ENCODE measurements at regions not wholly inside any gene's neighbourhood (a gene's known extent, or its start where the extent isn't known, plus 50 kb on each side); places are given as distances from the start of the nearest gene placed in this dataset.

GRCh38 chr7:113452245-113452644, 333.9 kb upstream of the SMIM30 start:
- no peak for DNase-seq

- no peak for DNase-seq
Observed at GRCh38 chr7:113446791-113447190, 328.4 kb upstream of the SMIM30 start.

DNA sequence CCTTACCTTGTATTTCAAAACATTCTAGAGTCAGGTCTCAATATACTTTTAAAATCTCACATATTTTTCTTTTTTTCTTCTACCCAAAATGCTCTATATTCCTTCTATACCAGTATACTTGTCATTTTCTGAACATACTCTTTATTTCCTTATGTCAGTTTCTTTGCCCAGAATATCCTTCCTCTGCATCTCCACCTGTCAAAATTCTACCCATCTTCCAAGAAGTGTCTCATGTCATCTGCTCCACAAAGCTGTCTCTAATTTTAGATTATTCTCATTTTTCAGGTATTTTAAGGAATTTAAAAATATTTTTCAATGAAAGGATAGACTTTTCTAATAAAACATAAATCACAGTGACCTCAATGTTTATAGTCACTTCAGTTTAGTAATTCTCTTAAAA, 328.0 kb upstream of the SMIM30 start:
- DNase-seq: no peak

DNA sequence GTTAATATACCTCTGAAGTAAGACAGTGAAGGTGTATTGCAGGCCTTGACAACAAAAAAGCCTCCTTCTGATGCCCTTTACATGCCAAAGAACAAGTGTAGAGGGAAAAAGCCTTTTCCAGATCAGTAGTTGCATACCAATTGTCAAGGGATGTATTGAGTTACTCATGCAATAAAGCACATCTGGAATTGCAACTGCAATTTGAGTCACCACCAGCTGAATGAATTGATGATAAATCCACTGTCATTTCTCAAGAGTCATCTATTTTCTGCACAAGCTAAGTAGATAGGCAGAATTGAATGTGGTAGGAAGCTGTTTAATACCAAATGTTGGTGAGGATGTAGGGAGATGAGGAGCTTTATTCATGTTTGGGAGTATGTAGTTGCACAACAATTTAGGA, 325.9 kb upstream of the SMIM30 start:
- DNase-seq: no peak

DNA sequence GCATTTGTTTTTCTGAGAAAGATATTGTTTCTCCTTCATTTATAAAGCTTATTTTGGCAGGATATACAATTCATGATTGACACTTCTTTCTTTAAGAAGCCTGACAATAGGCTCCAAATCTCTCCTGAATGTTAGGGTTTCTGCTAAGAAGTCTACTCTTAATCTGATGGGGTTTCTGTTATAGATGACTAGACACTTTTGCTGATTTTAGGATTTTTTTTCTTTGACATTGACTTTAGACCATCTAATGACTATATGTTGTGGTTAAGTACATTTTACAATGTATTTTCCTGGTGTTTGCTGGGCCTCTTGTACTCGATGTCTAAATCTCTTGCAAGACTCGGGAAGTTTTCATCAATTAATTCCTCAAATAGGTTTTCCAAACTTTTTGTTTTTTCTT, 321.8 kb upstream of the SMIM30 start:
- DNase-seq: no peak

GRCh38 chr7:113431406-113431805, 313.1 kb upstream of the SMIM30 start:
- no peak for DNase-seq

DNA sequence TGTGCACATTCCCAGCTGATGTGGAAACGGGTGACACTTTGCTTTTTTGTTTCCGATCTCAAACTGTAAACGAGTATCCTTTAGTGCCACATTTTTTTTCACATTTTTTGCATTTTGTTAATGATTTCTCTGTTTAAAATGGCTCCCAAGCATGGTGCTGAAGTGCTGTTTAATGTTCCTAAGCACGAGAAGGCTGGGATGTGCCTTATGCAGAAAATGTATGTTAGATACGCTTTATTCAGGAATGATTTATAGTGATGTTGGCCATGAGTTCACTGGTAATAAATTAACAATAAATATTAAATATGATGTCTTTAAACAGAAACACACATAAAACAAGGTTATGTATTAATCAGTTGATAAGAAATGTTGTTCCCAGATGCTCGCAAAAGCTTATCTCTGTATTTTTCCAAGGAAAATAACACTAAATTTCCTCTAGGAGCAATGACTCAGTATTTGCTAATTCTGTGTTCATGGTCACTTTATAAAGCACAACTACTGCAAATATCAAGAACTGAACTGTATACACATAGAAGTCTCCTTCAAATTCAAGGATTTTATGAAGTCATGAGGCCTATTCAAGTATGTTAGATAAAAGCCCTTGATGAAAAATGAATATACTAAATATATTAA, 305.9 kb upstream of the SMIM30 start:
- no peak for DNase-seq

DNA sequence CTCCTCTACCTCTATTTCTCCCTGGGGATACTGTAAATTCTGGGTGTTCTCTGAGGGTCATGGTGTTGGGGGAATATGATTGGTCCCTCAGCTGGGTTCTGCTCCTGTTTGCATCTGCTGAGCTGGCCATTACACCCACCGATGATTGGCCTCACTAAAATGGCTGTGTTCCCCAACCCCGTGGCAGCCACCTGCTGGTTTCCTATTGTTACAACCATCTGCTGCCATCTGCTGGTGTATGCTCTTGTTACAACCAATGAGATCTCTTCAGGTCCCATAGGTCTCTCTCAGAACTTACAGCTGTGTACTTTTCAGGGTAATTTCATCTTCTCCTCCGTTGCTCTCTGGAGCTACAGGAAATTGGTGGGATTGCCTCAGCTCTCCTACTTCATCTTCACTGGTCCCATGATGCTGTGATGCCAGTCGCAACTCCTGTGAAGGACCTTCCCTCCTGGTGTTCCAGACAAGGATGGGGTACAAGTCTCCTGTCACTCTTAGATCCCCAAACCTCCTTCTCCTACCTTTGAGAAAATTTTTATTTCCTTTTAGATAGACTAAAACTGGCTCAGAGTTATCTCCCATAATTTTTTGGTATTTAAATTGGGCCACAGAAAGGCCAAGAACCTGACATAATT, 303.5 kb upstream of the SMIM30 start:
- DNase-seq: peak; percentile 72

GRCh38 chr7:113414401-113415035, 296.2 kb upstream of the SMIM30 start:
- DNase-seq: peak; percentile 48

- DNase-seq: no peak
Observed at GRCh38 chr7:113412410-113412809, 294.1 kb upstream of the SMIM30 start.

- no peak for DNase-seq
Observed at GRCh38 chr7:113410796-113411195, 292.4 kb upstream of the SMIM30 start.

DNA sequence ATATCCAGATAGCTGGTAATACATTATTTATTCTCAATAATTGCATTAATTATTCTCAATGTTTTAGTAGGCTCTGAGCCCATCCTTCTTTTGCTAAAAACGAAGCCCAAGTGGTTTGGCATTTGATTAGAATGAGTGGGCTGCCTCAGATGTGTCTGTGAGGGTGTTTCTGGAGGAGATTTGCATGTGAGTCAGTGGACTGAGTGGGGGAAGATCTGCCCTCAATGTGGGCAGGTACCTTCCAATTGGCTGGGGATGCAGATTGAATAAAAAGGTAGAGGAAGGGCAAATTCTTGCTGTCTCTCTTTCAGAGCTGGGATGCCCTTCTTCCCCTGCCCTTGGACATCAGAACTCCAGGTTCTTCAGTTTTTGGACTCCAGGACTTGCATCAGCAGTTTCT, 290.6 kb upstream of the SMIM30 start:
- DNase-seq: no peak

DNA sequence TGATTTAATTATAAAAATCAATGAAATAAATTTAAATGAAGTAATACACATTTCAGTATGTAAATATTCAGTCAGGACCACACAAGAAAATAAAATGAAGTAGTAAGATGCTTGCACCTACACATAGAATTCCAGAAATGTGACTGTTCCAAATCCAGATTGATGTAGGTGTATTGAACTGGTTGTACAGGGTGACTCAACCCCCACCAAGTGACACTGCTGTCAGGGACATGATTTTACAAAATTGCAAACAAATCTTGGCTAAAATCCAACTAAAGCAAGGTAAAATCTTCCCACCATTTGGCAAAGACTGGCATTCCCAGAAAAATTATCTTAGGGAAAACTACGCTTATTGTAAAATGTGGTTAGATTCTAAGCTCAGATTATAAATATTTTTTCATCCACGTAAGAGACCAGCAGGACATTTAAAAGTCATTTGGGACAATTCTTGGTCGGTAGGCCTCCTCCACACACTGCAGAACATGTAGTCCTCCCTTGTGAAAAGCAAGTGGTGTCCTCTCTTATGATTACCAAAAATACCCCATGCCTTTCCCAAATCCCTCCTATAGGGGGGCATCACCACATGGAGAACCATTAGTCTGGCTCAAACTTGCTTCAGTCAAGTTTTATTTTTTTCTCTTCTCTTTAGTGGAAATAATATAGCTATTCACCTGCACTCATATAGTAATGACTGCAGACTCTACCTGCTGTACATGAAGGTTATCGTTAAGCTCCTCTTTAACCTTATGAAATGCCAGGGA, 287.1 kb upstream of the SMIM30 start:
- no peak for DNase-seq

DNA sequence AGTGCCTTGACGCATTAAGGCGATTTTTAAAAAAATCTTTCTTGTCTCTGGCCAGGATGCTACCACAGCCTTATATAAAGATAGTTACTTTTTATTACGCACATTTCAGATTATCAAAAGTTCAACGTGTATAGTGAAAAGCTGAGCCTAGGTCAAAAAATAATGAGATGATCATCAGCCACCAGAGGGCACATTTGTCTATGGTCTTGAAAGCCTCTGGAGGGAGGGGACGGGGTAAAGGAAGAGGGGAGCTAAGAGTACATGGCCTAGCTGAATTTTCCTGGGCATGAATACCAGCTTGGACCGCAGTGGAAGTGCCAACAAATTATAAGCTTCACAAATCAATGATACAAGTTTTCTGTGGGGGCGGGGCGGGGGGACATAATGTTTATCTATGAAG, 285.9 kb upstream of the SMIM30 start:
- DNase-seq: no peak

GRCh38 chr7:113402482-113402881, 284.1 kb upstream of the SMIM30 start:
- no peak for DNase-seq

GRCh38 chr7:113402005-113402404, 283.7 kb upstream of the SMIM30 start:
- DNase-seq: no peak

GRCh38 chr7:113394856-113395255, 276.5 kb upstream of the SMIM30 start:
- no peak for DNase-seq

DNA sequence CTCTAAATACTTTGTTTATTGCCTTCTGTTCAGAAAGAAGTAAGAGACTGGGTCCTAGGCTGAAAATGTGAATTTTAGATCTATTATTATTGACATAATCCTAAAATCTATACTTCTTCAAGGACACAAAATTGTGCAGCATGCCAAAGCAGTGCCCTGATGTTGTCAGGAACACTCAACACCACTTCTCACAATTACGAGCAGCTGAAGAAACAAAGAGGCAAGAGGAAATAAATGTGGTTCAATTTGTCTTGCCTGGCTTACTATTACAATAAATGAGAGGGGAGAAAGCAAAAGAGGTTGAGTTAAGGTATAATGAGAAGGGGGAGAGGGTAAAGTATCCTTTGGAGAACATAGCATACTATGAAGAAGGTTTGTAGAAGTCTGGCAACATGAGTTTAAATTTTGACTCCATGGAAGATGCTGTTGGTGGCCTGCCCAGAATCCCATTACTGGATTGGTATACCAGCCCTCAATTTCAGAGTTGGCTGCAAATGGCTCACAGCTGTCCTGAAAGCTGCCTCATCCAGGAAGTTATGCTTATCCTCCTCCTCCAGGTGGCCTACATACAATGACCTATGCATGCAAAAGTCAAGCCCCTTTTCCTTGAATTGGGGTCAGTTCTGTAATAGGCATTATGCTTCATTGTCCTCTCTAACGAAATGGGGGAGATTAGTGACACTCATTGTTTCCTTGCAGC, 274.6 kb upstream of the SMIM30 start:
- DNase-seq: peak; percentile 62

GRCh38 chr7:113392421-113392820, 274.1 kb upstream of the SMIM30 start:
- DNase-seq: no peak

- DNase-seq: no peak
Observed at GRCh38 chr7:113389112-113389646, 270.8 kb upstream of the SMIM30 start.

GRCh38 chr7:113383638-113384037, 265.3 kb upstream of the SMIM30 start:
- no peak for DNase-seq

DNA sequence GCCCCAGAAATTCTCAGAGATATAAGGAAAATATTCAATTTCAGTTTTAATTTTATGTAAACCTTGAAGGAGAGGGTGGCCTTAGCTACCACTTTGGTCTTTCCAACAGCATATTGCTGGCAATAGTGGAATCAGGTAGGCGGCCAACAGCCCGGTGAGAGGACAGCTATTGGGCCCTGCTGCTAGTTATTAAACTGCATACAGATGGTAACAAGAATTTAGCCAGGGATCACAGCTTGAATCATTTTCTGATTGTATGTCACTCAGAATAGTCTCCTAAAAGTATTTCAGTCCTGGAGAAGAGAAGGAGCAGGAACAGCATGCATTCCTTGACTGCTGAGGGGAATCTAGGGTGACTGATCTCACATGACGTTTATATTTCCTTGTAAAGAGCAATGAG, 261.4 kb upstream of the SMIM30 start:
- DNase-seq: no peak

GRCh38 chr7:113374955-113375354, 256.6 kb upstream of the SMIM30 start:
- DNase-seq: peak; percentile 90
